ENCODE measurements at regions not wholly inside any gene's neighbourhood (a gene's known extent, or its start where the extent isn't known, plus 50 kb on each side); places are given as distances from the start of the nearest gene placed in this dataset.

GRCh38 chr9:109560470-109561132, 62.5 kb upstream of the PTPN3 start:
- DNase-seq (ENCODE audit: low read depth) = no peak
- TF ChIP-seq CTCF (IDR thresholded peaks at IDR 0.05; ENCODE audit: control insufficient read depth, extremely low read depth, insufficient read depth) = peak; percentile 16; the same call in 1 of the 2 replicates
- H3K4me3 ChIP-seq (ENCODE audit: low read depth, low read length) = no peak overlapping the region

GRCh38 chr9:109561137-109561536, 63.0 kb upstream of the PTPN3 start:
- TF ChIP-seq CTCF (IDR thresholded peaks at IDR 0.05; ENCODE audit: control insufficient read depth, extremely low read depth, insufficient read depth) = no peak
- no peak overlapping the region for H3K4me3 ChIP-seq (ENCODE audit: low read depth, low read length)
- DNase-seq (ENCODE audit: low read depth) = no peak

- no peak for DNase-seq (ENCODE audit: low read depth)
Measured at GRCh38 chr9:109568089-109568488, 70.0 kb upstream of the PTPN3 start.

GRCh38 chr9:109568568-109569210, 70.6 kb upstream of the PTPN3 start:
- TF ChIP-seq CTCF (IDR thresholded peaks at IDR 0.05; ENCODE audit: control insufficient read depth, extremely low read depth, insufficient read depth) = no peak
- no peak overlapping the region for H3K4me3 ChIP-seq (ENCODE audit: low read depth, low read length)
- no peak for DNase-seq (ENCODE audit: low read depth)

More at GRCh38 chr9:109568089-109568488, 70.0 kb upstream of the PTPN3 start:
- TF ChIP-seq CTCF (IDR thresholded peaks at IDR 0.05; ENCODE audit: control insufficient read depth, extremely low read depth, insufficient read depth) = no peak
- no peak overlapping the region for H3K4me3 ChIP-seq (ENCODE audit: low read depth, low read length)

- DNase-seq (ENCODE audit: low read depth) = peak; percentile 11
- no peak overlapping the region for H3K4me3 ChIP-seq (ENCODE audit: low read depth, low read length)
- peak; percentile 77 for TF ChIP-seq CTCF (IDR thresholded peaks at IDR 0.05; ENCODE audit: control insufficient read depth, extremely low read depth, insufficient read depth)
Measured at GRCh38 chr9:109574061-109574882, 76.2 kb upstream of the PTPN3 start.

GRCh38 chr9:109576762-109577161, 78.7 kb upstream of the PTPN3 start:
- DNase-seq (ENCODE audit: low read depth) = no peak
- no peak for TF ChIP-seq CTCF (IDR thresholded peaks at IDR 0.05; ENCODE audit: control insufficient read depth, extremely low read depth, insufficient read depth)
- H3K4me3 ChIP-seq (ENCODE audit: low read depth, low read length) = no peak overlapping the region

Measured in LNCaP clone FGC (cell line).